Mesenchymal stem cell (in vitro differentiated cells and primary cell): ENCODE measurements at regions not wholly inside any gene's neighbourhood (a gene's known extent, or its start where the extent isn't known, plus 50 kb on each side); places are given as distances from the start of the nearest gene placed in this dataset.

Experiments
- DNase-seq: peaks from one replicate; pipeline ENCODE4 v3.0.0-alpha.2; 2013
- H2AFZ ChIP-seq: one replicate; pipeline ENCODE4 v1.6.1; 2013; ENCODE audit warnings: low read depth, mild to moderate bottlenecking, control low read depth, inconsistent platforms, low read length, moderate library complexity
- H2AK5ac ChIP-seq: 2 replicates; pipeline ENCODE4 v1.6.1; 2013; ENCODE audit warnings: low read length, moderate library complexity, mild to moderate bottlenecking, inconsistent platforms; ENCODE audit not compliant: severe bottlenecking
- H2BK120ac ChIP-seq: one replicate; pipeline ENCODE4 v1.6.1; 2013; ENCODE audit warnings: low read depth, mild to moderate bottlenecking, inconsistent platforms, low read length, moderate library complexity
- H2BK12ac ChIP-seq, 2 experiments: one replicate each; pipeline ENCODE4 v1.6.1; 2013; ENCODE audit warnings: inconsistent platforms in 2 of 2, low read length in 2 of 2, mild to moderate bottlenecking in 2 of 2, moderate library complexity in 2 of 2, control low read depth in 1 of 2
- H2BK15ac ChIP-seq: one replicate; pipeline ENCODE4 v1.6.1; 2013; ENCODE audit warnings: mild to moderate bottlenecking, low read depth, inconsistent platforms; ENCODE audit not compliant: poor library complexity, severe bottlenecking
- H2BK5ac ChIP-seq: 2 replicates; pipeline ENCODE4 v1.6.1; 2013; ENCODE audit warnings: low read depth, mild to moderate bottlenecking, low read length, control low read depth, inconsistent platforms; ENCODE audit not compliant: poor library complexity, severe bottlenecking
- H3K14ac ChIP-seq, 2 experiments: one replicate each; pipeline ENCODE4 v1.6.1; 2013; ENCODE audit warnings: inconsistent platforms in 2 of 2, low read length in 2 of 2, control low read depth in 1 of 2, mild to moderate bottlenecking in 1 of 2, moderate library complexity in 1 of 2
- H3K18ac ChIP-seq, 2 experiments: one replicate each; pipeline ENCODE4 v1.6.1; 2013; ENCODE audit warnings: inconsistent platforms in 2 of 2, low read length in 2 of 2, control low read depth in 1 of 2, low read depth in 1 of 2, mild to moderate bottlenecking in 1 of 2
- H3K23ac ChIP-seq, 2 experiments: one replicate each; pipeline ENCODE4 v1.6.1; 2013; ENCODE audit warnings: inconsistent platforms in 2 of 2, low read length in 2 of 2, mild to moderate bottlenecking in 2 of 2, moderate library complexity in 2 of 2, control low read depth in 1 of 2
- H3K27ac ChIP-seq: 2 replicates; pipeline ENCODE4 v1.5.1; 2013; ENCODE audit warnings: mild to moderate bottlenecking, moderate library complexity, low read length, control low read depth, inconsistent platforms; ENCODE audit not compliant: poor library complexity, severe bottlenecking
- H3K27me3 ChIP-seq, 2 experiments: 2 replicates each; pipeline versions ENCODE4 v1.6.1 to v1.7.0; 2013; ENCODE audit warnings: low read length in 2 of 2, mild to moderate bottlenecking in 2 of 2, moderate library complexity in 2 of 2, control low read depth in 1 of 2, inconsistent platforms in 1 of 2; ENCODE audit not compliant: control insufficient read depth in 1 of 2, insufficient read depth in 1 of 2
- H3K36me3 ChIP-seq, 2 experiments: 2 replicates each; pipeline versions ENCODE4 v1.6.1 to v1.7.0; 2013; ENCODE audit warnings: low read length in 2 of 2, control low read depth in 1 of 2, inconsistent platforms in 1 of 2, low read depth in 1 of 2, mild to moderate bottlenecking in 1 of 2; ENCODE audit not compliant: insufficient read depth in 2 of 2, control insufficient read depth in 1 of 2
- H3K4ac ChIP-seq, 2 experiments: one replicate each; pipeline ENCODE4 v1.6.1; 2013; ENCODE audit warnings: inconsistent platforms in 2 of 2, low read length in 2 of 2, mild to moderate bottlenecking in 2 of 2, moderate library complexity in 2 of 2, control low read depth in 1 of 2, low read depth in 1 of 2
- H3K4me1 ChIP-seq: 2 replicates; pipeline ENCODE4 v1.6.1; 2013; ENCODE audit warnings: low read depth, low read length, control low read depth; ENCODE audit not compliant: control insufficient read depth, insufficient read depth
- H3K4me2 ChIP-seq: 2 replicates; pipeline ENCODE4 v1.6.1; 2013; ENCODE audit warnings: low read length, mild to moderate bottlenecking, inconsistent platforms; ENCODE audit not compliant: poor library complexity, severe bottlenecking
- H3K4me3 ChIP-seq, 2 experiments: 2 replicates each; pipeline versions ENCODE4 v1.5.1 to v1.7.0; 2013; ENCODE audit warnings: low read length in 2 of 2, mild to moderate bottlenecking in 2 of 2, control low read depth in 1 of 2, low read depth in 1 of 2; ENCODE audit not compliant: insufficient read depth in 1 of 2
- H3K79me1 ChIP-seq: replicated peaks from 2 replicates; pipeline ENCODE4 v1.6.1; 2013; ENCODE audit warnings: mild to moderate bottlenecking, control low read depth, low read length, inconsistent platforms; ENCODE audit not compliant: poor library complexity, severe bottlenecking
- H3K9ac ChIP-seq: 2 replicates; pipeline ENCODE4 v1.7.0; 2013; ENCODE audit warnings: mild to moderate bottlenecking, low read length, moderate library complexity
- H3K9me3 ChIP-seq: 2 replicates; pipeline ENCODE4 v1.7.0; 2013; ENCODE audit warnings: mild to moderate bottlenecking, low read length; ENCODE audit not compliant: control insufficient read depth
- H4K8ac ChIP-seq: one replicate; pipeline ENCODE4 v1.6.1; 2013; ENCODE audit warnings: inconsistent platforms, mild to moderate bottlenecking, low read length, moderate library complexity
- H4K91ac ChIP-seq: one replicate; pipeline ENCODE4 v1.6.1; 2013; ENCODE audit warnings: mild to moderate bottlenecking, low read length, inconsistent platforms
- WGBS: methylation state at CpG from one replicate; pipeline ENCODE4 v1.1.7; 2013; ENCODE audit warnings: mixed read lengths; 5-methylcytosine and 5-hydroxymethylcytosine counted together

DNA sequence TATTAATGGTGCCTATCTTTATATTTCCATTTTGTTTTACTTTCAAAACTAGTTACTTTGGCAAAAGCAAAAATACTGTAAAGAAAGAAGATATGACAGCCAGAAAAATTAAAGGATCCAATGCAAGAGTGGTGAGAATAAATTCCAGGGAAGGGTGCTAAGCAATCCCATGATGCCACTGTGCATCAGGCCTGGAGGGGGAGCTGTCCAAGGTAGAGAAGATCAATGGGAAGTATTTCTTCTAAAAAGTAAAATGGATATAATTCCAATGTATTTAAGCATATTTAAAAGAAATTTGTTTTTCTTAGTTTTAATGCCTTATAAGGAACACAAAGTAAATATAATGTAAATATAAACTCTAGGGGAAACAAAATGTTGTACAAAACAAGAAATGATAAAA is 1382.2 kb upstream of the B3GALT2 start:
- Histone ChIP-seq H4K8ac (no peak overlapping the region), H3K4me2 (no peak overlapping the region), H2BK15ac (no peak overlapping the region), H3K18ac (no peak overlapping the region), H3K27ac (no peak overlapping the region), H3K79me1 (no peaks in the 10 kb centered on the region), H3K36me3 (no peaks in the 10 kb centered on the region), H2BK5ac (no peak overlapping the region), H3K9ac (no peak overlapping the region), H3K4ac (no peak overlapping the region), H3K27me3 (no peaks in the 10 kb centered on the region), H3K4me3 (no peak overlapping the region), H3K23ac (no peak overlapping the region), H2AFZ (no peak overlapping the region), H2AK5ac (no peak overlapping the region), H3K4me1 (no peaks in the 10 kb centered on the region), H2BK120ac (no peak overlapping the region), H3K14ac (no peak overlapping the region), H2BK12ac (no peak overlapping the region), H4K91ac (no peak overlapping the region), H3K9me3 (peaks cover 31% of the 10 kb centered on the region)
- DNase-seq: no peak

DNA sequence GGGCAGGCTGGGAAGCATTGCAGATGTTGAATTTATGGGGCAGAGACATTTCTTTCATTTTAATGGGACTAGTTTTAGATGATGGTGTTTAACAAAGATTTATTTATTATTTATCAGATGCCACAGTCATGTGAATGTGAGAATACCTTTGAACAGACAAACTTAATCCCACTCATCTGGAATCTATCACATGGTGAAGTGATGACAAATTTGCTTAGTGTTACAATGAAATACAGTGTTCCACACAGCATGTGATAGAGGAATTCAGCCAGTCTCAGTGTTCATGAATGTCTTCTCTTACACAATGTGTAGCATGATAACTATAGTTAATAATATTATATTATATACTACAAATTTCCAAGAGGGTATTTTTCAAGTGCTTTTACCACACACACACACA is 1361.7 kb upstream of the B3GALT2 start:
- Histone ChIP-seq H2BK120ac (no peak overlapping the region), H3K18ac (no peak overlapping the region), H3K23ac (no peak overlapping the region), H3K4me3 (no peak overlapping the region), H4K91ac (no peak overlapping the region), H3K9ac (no peak overlapping the region), H3K9me3 (peaks cover 34% of the 10 kb centered on the region), H2AK5ac (no peak overlapping the region), H3K27ac (no peak overlapping the region), H3K4me1 (no peaks in the 10 kb centered on the region), H2BK15ac (no peak overlapping the region), H3K36me3 (no peaks in the 10 kb centered on the region), H2BK12ac (no peak overlapping the region), H4K8ac (no peak overlapping the region), H3K79me1 (no peaks in the 10 kb centered on the region), H3K27me3 (no peaks in the 10 kb centered on the region), H2AFZ (no peak overlapping the region), H3K14ac (no peak overlapping the region), H3K4me2 (no peak overlapping the region), H2BK5ac (no peak overlapping the region), H3K4ac (no peak overlapping the region)
- no peak for DNase-seq

DNA sequence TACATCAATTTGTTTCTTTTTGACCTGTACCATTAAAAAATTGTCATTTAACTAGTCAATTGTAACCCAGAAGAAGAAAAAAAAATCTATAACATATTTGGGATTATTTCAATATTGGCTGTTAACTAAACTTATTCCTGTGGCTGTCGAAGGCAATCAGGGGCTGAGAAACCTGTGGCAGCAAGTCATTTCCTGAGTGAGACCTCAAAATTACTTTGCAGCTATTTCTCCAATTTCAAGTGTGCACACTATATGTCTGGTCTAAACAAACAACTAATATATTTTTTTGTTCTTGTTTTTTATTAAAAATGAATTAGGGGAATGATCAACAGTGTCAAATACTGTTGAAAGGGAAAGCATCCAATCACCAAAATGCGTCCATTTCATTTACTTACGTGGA is 1357.6 kb upstream of the B3GALT2 start:
- Histone ChIP-seq H2AFZ (no peak overlapping the region), H3K18ac (no peak overlapping the region), H3K27ac (no peak overlapping the region), H3K4me2 (no peak overlapping the region), H3K4me1 (no peaks in the 10 kb centered on the region), H4K8ac (no peak overlapping the region), H4K91ac (no peak overlapping the region), H3K4ac (no peak overlapping the region), H2BK5ac (no peak overlapping the region), H2BK12ac (no peak overlapping the region), H3K23ac (no peak overlapping the region), H2BK120ac (no peak overlapping the region), H3K27me3 (no peaks in the 10 kb centered on the region), H3K14ac (no peak overlapping the region), H3K36me3 (no peaks in the 10 kb centered on the region), H3K4me3 (no peak overlapping the region), H3K9me3 (peaks cover 15% of the 10 kb centered on the region), H3K79me1 (no peaks in the 10 kb centered on the region), H2BK15ac (no peak overlapping the region), H2AK5ac (no peak overlapping the region), H3K9ac (no peak overlapping the region)
- DNase-seq: no peak
- WGBS: 87% methylated on average over 3 of the region's 3 CpGs

DNA sequence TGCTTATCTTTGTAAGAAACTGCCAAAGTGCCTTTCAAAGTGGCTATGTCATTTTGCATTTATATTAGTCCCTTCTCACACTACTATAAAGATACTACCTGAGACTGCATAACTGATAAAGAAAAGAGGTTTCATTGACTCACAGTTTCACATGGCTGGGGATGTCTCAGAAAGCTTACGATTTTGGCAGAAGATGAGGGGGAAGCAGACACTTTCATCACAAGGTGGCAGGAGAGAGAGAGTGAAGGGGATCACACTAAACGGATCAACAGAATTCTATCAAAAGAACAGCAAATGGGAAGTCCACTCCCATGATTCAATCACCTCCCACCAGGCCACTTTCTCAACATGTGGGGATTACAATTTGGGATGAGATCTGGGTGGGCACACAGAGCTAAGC is 1352.0 kb upstream of the B3GALT2 start:
- no peak overlapping the region for H2BK15ac ChIP-seq
- no peak overlapping the region for H2AK5ac ChIP-seq
- H3K23ac ChIP-seq: no peak overlapping the region
- peaks cover 22% of the 10 kb centered on the region for H3K9me3 ChIP-seq
- no peaks in the 10 kb centered on the region for H3K27me3 ChIP-seq
- no peak overlapping the region for H3K9ac ChIP-seq
- no peak overlapping the region for H4K8ac ChIP-seq
- no peak overlapping the region for H2BK12ac ChIP-seq
- DNase-seq: no peak
- H3K4me1 ChIP-seq: peaks cover 6% of the 10 kb centered on the region
- no peaks in the 10 kb centered on the region for H3K36me3 ChIP-seq
- H3K4ac ChIP-seq: no peak overlapping the region
- WGBS: 60% methylated on average over 1 of the region's 2 CpGs
- no peak overlapping the region for H2AFZ ChIP-seq
- no peak overlapping the region for H3K4me2 ChIP-seq
- no peak overlapping the region for H3K14ac ChIP-seq
- H3K27ac ChIP-seq: no peak overlapping the region
- no peak overlapping the region for H2BK120ac ChIP-seq
- H4K91ac ChIP-seq: no peak overlapping the region
- no peak overlapping the region for H3K4me3 ChIP-seq
- no peak overlapping the region for H2BK5ac ChIP-seq
- H3K79me1 ChIP-seq: no peaks in the 10 kb centered on the region
- H3K18ac ChIP-seq: no peak overlapping the region
